ENCODE measurements at regions not wholly inside any gene's neighbourhood (a gene's known extent, or its start where the extent isn't known, plus 50 kb on each side); places are given as distances from the start of the nearest gene placed in this dataset.

DNA sequence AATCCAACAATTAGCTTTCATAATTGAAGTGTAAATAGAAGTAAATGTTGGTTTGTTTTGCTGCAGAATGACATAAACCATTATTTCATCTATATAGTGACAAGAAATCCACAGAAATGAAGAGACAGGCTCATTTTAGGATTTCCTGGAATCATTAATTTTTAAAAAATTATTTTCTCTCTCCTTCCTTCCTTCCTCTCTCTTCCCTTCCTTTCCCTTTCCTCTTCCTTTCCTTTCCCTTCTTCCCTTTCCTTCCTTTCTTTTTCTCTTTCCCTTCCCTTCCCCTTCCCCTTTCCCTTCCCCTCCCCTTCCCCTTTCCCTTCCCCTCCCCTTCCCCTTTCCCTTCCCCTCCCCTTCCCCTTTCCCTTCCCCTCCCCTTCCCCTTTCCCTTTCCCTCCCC is 51.2 kb upstream of the KMT2C start:
- TF ChIP-seq Cebpa-rat (IDR thresholded peaks at IDR 0.05) = no peak
- H3K4me2 ChIP-seq = no peak overlapping the region
- no peaks in the 10 kb centered on the region for H3K27me3 ChIP-seq
- no peak overlapping the region for H3K27ac ChIP-seq
- no peaks in the 10 kb centered on the region for H3K9me3 ChIP-seq
- no peak overlapping the region for H3K4me3 ChIP-seq
- no peaks in the 10 kb centered on the region for H4K20me1 ChIP-seq
- no peak overlapping the region for H3K9ac ChIP-seq
- no peaks in the 10 kb centered on the region for H3K4me1 ChIP-seq
- no peaks in the 10 kb centered on the region for H3K36me3 ChIP-seq

GRCh38 chr7:152485826-152486225 is 50.0 kb upstream of the KMT2C start:
- no peaks in the 10 kb centered on the region for H4K20me1 ChIP-seq

More at GRCh38 chr7:152485826-152486225, 50.0 kb upstream of the KMT2C start:
- Histone ChIP-seq H3K36me3 (no peaks in the 10 kb centered on the region), H3K4me2 (no peak overlapping the region), H3K27ac (no peak overlapping the region), H3K4me1 (no peaks in the 10 kb centered on the region), H3K9ac (no peak overlapping the region), H3K9me3 (no peaks in the 10 kb centered on the region), H3K4me3 (no peak overlapping the region), H3K27me3 (no peaks in the 10 kb centered on the region)
- no peak for TF ChIP-seq Cebpa-rat (IDR thresholded peaks at IDR 0.05)

All from BLaER1 (cell line).